DOHH2 (cell line): ENCODE measurements at regions not wholly inside any gene's neighbourhood (a gene's known extent, or its start where the extent isn't known, plus 50 kb on each side); places are given as distances from the start of the nearest gene placed in this dataset.

Source experiments
- EZH2phosphoT487 ChIP-seq: fragments of 200-600 bp; sonication (generic); IDR thresholded peaks from 2 replicates; pipeline ENCODE4 v1.6.1; 2017; ENCODE audit warnings: borderline replicate concordance, mild to moderate bottlenecking, antibody characterized with exemption, low read length, moderate library complexity, mixed read lengths
- TF ChIP-seq, protein P1 (sequence below): fragments of 200-600 bp; sonication (generic); IDR thresholded peaks from one replicate; pipeline ENCODE4 v1.5.1; 2014; ENCODE audit warnings: antibody characterized with exemption, mild to moderate bottlenecking, low read depth, low read length; ENCODE audit not compliant: poor library complexity, severe bottlenecking

DNA sequence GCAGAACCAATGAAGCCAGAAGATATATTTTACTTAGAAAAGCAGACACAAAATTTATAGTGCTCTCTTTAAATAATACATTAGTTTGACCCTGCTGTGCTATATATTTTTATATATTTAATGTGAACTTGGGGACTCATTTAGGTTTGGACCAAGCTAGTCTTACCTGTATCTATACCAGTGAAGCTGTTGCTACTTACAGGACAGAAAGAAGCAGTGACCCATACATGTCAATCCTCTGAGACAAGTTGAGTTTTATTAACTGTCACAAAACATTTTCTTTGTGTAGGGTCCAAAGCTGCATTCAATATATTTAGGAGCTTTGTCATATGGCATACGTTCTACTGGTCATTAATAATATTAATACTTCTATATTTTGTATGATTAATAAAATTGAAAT, 327.7 kb upstream of the NUDT12 start:
- TF ChIP-seq, protein P1, sequence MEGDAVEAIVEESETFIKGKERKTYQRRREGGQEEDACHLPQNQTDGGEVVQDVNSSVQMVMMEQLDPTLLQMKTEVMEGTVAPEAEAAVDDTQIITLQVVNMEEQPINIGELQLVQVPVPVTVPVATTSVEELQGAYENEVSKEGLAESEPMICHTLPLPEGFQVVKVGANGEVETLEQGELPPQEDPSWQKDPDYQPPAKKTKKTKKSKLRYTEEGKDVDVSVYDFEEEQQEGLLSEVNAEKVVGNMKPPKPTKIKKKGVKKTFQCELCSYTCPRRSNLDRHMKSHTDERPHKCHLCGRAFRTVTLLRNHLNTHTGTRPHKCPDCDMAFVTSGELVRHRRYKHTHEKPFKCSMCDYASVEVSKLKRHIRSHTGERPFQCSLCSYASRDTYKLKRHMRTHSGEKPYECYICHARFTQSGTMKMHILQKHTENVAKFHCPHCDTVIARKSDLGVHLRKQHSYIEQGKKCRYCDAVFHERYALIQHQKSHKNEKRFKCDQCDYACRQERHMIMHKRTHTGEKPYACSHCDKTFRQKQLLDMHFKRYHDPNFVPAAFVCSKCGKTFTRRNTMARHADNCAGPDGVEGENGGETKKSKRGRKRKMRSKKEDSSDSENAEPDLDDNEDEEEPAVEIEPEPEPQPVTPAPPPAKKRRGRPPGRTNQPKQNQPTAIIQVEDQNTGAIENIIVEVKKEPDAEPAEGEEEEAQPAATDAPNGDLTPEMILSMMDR = no peak
- no peak for TF ChIP-seq EZH2phosphoT487
